Stimulated activated CD4-positive, alpha-beta T cell treated with anti-CD3 and anti-CD28 coated beads, Interleukin-1b, Interleukin-23, amount 100 ng/mL, for 48 hours (primary cell): ENCODE measurements at regions not wholly inside any gene's neighbourhood (a gene's known extent, or its start where the extent isn't known, plus 50 kb on each side); places are given as distances from the start of the nearest gene placed in this dataset.
"Not testable (repeated sequence)": the region's sequence is repeated elsewhere in the genome, so short reads cannot be mapped to it uniquely, and the experiment has no call there.

Source experiments
- DNase-seq: peaks from one replicate; pipeline ENCODE4 v3.0.0-alpha.2; 2020

GRCh38 chr2:87075054-87075790, 53.6 kb upstream of the PLGLB1 start:
- peak; percentile 18 for DNase-seq

- DNase-seq: peak; percentile 59
These were observed 54.2 kb upstream of the PLGLB1 start for GRCh38 chr2:87075791-87076252.

DNA sequence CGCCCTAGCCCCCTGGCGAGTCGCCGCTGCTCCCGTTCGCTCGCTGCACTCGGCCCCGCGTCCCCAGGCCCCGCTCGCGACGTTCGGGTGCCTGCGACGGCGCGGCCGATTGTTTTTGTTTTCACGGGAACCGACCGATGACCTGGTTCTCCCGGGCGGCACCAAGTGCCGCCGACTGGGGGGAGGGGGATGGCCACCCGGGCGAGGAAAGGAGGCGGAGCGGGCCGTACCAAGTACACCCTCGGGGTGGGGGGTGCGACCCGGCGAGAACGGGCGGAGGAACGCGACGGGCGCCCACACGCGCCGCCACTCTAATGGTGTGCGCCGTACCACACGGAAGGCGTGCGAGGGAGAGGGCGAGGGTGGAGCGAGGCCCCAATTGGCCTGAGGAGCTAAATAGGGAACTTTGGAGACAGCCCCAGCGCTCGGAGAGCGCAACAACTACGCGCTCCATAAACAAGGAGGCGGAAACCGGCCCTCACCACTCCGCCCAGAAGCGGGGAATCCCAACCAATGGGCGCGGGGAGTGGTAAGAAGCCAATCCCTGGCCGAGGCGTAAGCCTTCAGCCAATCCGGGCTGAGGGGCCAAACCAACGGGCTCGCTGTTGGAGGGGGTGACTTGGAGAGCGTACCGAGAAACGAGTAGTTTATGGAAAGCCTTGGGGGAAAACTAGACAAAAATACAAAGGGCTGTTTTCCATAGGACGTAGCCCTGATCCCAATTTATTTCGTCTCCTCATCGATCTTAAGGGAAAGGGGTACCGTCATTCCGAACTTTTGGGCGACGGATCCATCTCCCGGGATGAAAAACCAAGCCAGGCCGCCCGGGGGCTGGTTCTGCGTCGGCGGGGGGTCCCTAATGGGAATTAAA, 54.8 kb upstream of the PLGLB1 start:
- DNase-seq: peak; percentile 94

GRCh38 chr2:87077124-87077446, 55.4 kb upstream of the PLGLB1 start:
- DNase-seq: not testable (repeated sequence)

DNA sequence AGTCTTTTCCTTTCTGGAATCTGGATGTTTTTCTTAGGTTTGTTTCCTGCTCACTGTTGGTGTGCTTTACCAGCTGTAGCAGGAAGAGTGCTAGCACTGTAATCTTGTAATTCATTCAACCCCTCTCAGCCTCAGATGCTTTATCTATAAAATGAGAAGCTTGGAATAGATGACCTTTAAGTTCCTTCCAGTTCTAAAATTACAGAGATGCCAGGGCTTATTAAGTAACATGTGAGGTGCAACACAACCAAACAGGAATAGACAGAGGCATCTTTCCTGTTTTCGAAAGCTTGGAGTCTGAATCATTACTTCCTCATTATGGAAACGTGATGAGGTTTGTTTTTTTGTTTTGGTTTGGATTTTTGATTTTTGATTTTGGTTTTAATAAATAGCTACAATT, 60.1 kb upstream of the PLGLB1 start:
- not testable (repeated sequence) for DNase-seq

- DNase-seq: not testable (repeated sequence)
These were observed 66.4 kb upstream of the PLGLB1 start for GRCh38 chr2:87088079-87088478.

DNA sequence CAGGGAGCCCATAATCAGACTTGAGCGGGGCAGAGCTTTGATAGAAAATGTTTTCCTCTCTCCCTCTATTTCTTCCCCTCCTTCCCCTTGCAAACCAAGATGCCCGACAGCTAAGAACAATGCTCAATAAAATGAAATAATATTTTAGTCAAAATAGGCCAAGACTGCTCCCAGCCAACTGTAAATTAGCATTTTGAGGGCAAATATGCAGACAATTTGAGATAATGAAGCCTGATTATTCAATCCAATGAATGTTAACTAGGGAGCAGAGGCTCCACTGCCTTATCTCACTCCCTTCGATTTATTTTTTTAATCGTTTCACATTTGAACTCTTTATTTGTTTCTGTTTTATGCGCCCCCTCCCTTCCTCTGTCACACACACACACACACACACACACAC, 67.8 kb upstream of the PLGLB1 start:
- not testable (repeated sequence) for DNase-seq

DNA sequence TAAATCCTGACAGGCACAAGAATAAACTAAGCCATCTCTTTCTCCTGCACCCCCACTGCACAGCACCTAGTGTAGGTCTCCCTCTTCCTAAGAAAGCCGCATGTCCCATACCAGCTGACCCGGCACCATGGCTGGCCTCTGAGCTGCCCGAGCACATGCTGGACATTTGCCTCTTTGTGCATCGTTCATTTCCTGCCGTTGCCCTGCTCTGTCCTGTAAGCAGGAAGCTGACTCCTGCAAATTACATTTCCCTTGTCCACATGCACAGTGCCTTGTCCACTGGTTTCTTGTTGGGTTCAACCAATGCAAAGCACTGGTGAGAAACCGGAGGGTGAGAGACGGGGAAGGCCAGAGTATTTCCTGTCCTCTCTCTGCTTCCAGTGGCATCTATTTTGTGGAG, 71.6 kb upstream of the PLGLB1 start:
- DNase-seq: not testable (repeated sequence)

DNA sequence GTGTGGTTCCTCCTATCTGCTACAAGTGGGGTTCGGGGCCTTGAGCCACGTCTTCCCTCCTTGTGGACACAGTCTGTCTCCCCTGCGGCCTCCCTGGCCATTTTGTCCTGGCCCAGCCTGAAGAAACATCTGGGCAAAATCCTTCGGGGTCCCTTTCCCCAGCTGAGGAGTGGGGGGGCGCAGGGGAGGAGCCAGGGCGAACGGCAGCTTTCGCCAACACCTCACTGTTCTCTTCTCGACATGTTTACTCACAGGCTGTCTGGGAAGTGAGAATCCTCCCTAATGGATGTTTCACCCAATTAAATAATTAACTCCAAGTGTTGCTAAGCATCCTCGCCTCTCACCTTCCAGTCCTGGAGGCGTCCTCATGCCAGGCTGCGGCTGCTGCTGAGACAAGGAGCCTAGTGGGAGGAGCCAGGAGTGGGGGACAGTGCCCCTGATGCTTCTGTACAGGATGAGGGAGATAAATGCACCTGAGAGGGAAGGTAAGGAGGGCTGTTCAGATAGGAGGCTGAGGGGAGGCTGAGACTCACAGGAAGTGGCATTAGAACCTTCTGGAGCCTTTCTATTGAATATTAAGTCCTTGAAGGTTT, 72.4 kb upstream of the PLGLB1 start:
- not testable (repeated sequence) for DNase-seq

DNA sequence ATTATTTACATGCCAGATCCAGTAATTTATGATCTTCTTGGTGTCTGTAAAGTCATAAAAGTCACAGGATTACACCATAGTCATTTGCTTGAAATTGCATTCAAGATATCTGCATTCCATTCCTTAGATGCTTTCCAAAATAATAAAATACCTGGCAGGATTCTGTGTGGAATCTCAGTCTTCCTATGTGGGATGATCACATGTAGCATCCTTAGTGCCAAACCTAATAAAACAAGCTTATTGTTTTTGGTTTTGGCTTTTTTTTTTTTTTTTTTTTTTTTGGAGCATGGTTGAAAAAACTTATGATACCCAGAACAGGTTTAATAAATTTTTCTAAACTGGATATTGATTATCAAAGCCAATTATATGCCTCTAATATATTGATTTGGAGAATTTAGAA, 74.2 kb upstream of the PLGLB1 start:
- not testable (repeated sequence) for DNase-seq

DNA sequence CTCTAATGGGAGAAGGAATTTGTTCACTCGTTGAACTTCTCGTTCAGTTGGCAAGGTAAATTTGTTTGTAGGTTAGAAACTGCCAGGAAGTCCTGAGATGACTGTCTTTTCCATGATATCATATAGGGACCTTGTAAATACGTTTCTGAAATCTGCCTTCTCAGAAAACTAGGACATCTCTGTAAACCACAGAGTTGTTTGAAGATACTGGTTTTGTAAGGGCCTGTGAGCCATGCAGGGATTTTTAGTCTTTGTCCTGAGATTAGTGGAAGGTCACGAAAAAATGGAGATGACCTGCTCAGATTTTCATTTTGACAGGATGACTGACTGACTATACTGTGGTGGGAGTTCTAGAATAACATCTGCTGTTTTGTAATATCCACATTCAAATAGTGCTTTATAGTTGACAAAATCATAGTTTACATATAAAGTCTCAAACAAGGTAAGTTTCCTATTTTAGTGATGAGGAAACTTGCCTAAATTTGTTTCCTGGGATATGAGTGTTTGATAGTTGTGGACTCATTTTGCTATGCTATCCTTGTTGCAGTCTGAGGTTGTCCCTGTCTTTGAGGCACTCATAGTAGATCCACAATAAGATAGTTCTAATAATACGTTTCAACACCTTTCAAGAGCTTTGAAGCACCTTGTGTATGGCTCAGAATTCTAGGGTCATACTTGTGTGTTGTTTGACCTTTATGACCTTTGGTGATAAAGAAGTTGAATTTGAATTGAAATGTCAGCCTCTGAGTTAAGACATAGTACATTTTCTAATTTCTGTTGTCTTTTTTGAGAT, 107.3 kb upstream of the PLGLB1 start:
- DNase-seq: not testable (repeated sequence)

DNA sequence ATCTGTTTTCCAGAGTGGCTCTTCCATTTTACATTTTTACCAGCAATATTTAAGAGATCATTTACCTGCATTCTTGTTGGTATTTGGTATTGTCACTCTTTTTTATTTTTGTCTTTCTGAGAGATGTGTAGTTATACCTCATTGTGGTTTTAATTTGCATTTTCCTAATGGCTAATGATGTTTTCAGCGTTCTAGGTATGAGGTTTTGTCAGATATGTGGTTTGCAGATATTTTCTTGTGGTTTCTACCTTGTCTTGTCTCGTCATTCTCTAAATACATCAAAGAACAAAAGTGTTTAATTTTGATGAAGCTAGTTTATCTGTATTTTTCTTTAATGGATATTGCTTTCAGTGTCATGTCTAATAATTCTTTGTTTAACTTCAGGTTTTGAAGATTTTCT, 110.9 kb upstream of the PLGLB1 start:
- not testable (repeated sequence) for DNase-seq

GRCh38 chr2:87151835-87152493, 130.3 kb upstream of the PLGLB1 start:
- not testable (repeated sequence) for DNase-seq

DNA sequence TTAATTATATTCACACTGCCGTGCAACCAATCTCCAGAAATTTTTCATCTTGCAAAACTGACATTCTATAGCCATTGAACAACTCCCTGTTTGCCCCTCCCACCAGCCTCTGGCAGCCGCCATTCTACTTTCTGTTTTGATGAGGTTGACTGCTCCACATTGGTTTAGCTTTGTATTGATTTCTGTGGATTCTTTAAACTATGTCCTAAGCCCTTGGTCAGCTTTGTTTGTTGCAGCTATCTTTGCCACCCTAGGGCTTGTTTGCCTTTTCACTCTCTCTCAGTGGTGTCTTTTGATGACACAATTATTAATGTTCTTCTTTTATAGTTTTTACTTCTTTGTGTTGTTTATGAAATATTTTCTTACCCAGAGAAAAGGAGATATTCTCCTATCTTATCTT, 152.8 kb upstream of the PLGLB1 start:
- not testable (repeated sequence) for DNase-seq

- not testable (repeated sequence) for DNase-seq
These were observed 161.7 kb upstream of the PLGLB1 start for GRCh38 chr2:87183373-87183772.

- DNase-seq: not testable (repeated sequence)
These were observed 162.6 kb upstream of the PLGLB1 start for GRCh38 chr2:87184260-87184659.

- not testable (repeated sequence) for DNase-seq
These were observed 167.6 kb upstream of the PLGLB1 start for GRCh38 chr2:87189214-87189613.

DNA sequence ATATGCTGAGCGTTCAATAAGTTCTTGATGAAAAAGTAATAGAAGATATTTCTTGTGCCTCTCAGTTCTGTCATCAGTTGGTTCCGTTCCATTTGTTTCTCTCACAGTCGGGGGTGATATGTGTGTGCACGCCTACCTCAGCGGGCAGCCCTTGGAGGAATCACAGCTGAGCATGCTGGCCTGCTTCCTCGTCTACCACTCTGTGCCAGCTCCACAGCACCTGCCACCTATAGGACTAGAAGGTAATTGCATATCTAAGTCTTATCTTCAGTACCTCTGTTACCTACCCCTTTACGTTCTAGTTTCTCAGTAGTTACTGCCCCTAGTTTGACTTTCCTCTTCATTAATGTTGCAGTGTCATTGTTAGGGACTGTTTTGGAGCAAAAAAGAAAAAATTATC, 171.7 kb upstream of the PLGLB1 start:
- DNase-seq: not testable (repeated sequence)

DNA sequence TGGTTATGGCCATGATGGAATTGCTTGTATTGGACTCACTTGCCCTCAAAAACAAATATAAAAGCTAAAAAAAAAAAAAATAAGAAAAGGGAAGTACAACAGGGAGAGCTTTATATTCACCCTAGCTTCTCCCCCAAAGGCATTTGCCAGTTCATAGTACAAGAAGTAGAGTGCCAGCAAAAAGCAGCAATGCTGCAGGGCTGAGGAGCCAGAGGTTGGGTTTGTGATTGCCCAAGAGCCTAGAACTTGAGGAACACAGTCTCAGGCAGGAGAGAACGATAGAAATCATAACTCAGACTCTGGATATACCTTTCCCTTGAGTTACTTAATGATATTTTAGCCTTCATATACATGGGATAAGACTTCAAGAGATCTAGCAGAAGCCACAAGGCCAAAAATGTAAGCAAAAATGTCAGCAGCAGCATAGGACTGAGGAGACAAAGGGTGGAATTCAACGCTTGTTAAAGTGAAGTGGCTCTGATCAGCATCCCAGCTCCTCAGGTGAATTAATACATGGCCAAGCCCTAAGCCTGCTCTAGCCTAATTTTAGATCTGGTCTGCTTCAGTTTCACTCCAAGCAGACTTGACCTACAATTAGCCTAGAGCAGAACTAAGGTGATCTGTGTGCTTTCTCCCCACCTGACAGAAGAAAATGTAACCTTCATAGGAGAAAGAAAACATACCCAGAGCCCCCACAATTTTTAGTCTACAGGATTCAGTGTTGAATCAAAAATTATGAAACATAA, 172.8 kb upstream of the PLGLB1 start:
- DNase-seq: not testable (repeated sequence)

- DNase-seq: not testable (repeated sequence)
These were observed 175.2 kb upstream of the PLGLB1 start for GRCh38 chr2:87196720-87197388.

DNA sequence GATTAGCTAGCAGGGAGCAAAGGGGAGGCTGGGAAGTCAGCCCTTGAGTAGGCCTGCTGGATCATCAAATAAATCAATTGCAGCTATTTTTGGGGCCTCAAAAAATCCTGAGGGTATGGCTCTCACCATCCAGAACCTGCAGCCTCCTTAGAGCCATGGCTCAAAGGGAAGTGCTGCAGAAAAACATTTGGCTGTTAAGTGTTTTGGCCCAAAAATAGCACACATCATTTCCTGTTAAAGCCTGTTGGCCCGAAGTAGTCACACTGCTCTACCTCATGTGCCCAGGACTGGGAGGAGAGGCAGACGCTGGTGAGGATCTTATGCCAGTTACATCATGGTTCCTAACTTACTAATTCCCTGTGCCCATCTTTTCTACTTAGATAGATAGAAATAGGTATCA, 176.8 kb upstream of the PLGLB1 start:
- DNase-seq: not testable (repeated sequence)
